ENCODE measurements at regions not wholly inside any gene's neighbourhood (a gene's known extent, or its start where the extent isn't known, plus 50 kb on each side); places are given as distances from the start of the nearest gene placed in this dataset.

DNA sequence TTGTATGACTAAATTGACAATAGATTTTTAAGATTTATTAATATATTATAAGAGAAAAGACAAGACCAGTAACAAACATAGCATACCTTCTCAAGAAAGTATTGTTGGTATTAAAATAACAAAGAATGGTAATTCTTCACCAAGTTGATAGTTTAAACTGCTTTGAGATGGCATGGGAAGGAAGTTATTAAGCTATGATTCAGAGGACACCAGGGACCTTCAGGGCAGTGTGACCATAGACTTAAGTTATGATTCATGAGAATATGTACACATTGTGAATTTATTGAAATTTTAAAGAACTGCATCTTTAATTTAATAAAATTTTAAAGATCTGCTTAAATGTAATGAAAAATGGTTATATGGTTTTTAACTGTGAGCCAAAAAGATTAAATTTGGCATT, 205.7 kb downstream of the DSEL start:
- H3K4me1 ChIP-seq = no peaks in the 10 kb centered on the region
- TF ChIP-seq, protein P1, sequence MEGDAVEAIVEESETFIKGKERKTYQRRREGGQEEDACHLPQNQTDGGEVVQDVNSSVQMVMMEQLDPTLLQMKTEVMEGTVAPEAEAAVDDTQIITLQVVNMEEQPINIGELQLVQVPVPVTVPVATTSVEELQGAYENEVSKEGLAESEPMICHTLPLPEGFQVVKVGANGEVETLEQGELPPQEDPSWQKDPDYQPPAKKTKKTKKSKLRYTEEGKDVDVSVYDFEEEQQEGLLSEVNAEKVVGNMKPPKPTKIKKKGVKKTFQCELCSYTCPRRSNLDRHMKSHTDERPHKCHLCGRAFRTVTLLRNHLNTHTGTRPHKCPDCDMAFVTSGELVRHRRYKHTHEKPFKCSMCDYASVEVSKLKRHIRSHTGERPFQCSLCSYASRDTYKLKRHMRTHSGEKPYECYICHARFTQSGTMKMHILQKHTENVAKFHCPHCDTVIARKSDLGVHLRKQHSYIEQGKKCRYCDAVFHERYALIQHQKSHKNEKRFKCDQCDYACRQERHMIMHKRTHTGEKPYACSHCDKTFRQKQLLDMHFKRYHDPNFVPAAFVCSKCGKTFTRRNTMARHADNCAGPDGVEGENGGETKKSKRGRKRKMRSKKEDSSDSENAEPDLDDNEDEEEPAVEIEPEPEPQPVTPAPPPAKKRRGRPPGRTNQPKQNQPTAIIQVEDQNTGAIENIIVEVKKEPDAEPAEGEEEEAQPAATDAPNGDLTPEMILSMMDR (IDR thresholded peaks at IDR 0.05) = no peak
- H3K27me3 ChIP-seq = no peaks in the 10 kb centered on the region
- no peaks in the 10 kb centered on the region for H3K9me3 ChIP-seq
- H3K27ac ChIP-seq = no peak overlapping the region
- intact Hi-C loops (cut with DNase I) = no loop called here
- DNase-seq (no peak), ATAC-seq (no peak)
- no peak overlapping the region for H3K4me3 ChIP-seq
- H3K36me3 ChIP-seq = no peaks in the 10 kb centered on the region

DNA sequence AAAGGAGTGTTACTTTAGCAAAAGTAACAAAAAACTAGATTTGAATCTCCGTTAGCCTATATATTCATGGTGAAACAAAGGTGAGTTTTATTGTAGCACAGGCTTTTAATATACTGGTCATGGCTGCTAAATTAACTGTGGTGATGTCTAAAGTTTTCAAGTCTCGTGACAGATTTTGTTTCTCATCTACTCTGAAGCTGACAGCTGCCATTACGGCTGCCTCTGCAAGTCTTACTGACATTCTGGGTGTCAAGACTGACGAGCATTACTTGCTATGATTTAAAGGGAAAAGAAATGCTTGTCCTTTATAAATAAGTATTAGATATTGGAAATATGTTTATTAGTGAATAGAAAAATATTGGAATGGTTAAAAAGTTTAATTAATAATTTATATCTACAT, 207.7 kb downstream of the DSEL start:
- Histone ChIP-seq H3K9me3 (no peaks in the 10 kb centered on the region), H3K27ac (no peak overlapping the region), H3K4me1 (no peaks in the 10 kb centered on the region), H3K27me3 (no peaks in the 10 kb centered on the region), H3K4me3 (no peak overlapping the region), H3K36me3 (no peaks in the 10 kb centered on the region)
- no peak for ATAC-seq
- intact Hi-C loops (cut with DNase I) = no loop called here
- DNase-seq = no peak
- TF ChIP-seq, protein P1 (IDR thresholded peaks at IDR 0.05) = no peak

DNA sequence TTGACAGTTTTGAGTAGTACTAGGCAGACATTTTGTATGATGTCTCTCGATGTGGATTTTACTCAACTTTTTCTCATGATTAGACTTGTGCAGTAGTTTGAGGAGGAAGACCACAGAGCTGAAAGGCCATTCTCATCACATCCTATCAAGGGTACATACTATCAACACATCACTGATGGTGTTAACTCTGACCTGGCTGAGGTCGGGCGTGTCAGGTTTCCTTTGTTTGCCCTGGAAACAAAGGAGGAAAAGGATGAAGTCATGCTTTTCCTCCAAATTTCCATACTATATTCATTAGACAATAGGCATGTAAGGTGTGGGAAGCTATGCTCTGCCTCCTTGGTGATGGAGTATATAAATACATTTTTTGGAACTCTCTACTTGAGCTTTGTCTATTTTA, 211.1 kb downstream of the DSEL start:
- H3K27ac ChIP-seq = no peak overlapping the region
- no peaks in the 10 kb centered on the region for H3K4me1 ChIP-seq
- no peaks in the 10 kb centered on the region for H3K27me3 ChIP-seq
- ATAC-seq = no peak
- TF ChIP-seq, protein P1 (IDR thresholded peaks at IDR 0.05) = no peak
- no peak for DNase-seq
- no peak overlapping the region for H3K4me3 ChIP-seq
- intact Hi-C loops (cut with DNase I) = no loop called here
- no peaks in the 10 kb centered on the region for H3K9me3 ChIP-seq
- H3K36me3 ChIP-seq = no peaks in the 10 kb centered on the region

DNA sequence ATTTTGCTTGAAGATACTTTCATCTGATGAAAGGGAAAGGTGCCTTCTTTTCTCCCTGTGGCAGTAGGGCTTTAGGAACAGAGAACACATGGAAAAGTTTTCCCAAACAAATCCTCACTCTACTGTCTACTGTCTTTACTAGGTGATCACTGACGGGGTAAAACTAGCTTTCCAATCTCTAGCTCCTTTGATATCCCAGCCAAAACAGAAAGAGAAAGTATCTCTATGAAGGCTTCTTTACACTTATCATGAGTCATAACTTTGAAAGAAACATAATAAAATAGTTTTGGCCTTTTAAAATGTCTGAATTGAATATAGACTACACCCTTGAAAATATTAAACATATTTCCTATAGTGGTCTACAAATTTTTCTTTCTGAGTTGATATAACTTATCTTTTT, 214.5 kb downstream of the DSEL start:
- intact Hi-C loops (cut with DNase I) = no loop called here
- H3K36me3 ChIP-seq = no peaks in the 10 kb centered on the region
- H3K27ac ChIP-seq = no peak overlapping the region
- TF ChIP-seq, protein P1 (IDR thresholded peaks at IDR 0.05) = no peak
- H3K4me3 ChIP-seq = no peak overlapping the region
- DNase-seq (no peak), ATAC-seq (no peak)
- no peaks in the 10 kb centered on the region for H3K4me1 ChIP-seq
- H3K27me3 ChIP-seq = no peaks in the 10 kb centered on the region
- H3K9me3 ChIP-seq = no peaks in the 10 kb centered on the region

DNA sequence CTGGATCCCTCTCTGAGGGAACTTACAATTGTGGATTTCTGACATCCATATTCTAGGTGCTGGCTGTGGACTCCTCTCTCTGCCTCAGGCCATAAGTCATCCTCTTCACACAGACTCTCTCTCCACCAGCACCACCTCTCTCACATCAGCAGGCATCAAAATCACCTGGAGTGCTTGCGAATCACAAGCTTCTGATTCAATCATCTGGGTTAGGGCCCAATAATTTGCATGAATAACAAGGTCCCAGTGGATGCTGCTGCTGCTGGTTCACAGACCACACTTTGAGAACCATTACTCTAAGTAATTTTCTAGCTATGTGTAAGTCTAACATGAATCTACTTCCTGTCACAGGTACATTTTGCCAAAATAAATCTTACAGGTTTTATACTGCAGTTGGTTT, 214.9 kb downstream of the DSEL start:
- Histone ChIP-seq H3K4me1 (no peaks in the 10 kb centered on the region), H3K9me3 (no peaks in the 10 kb centered on the region), H3K27ac (no peak overlapping the region), H3K36me3 (no peaks in the 10 kb centered on the region), H3K27me3 (no peaks in the 10 kb centered on the region), H3K4me3 (no peak overlapping the region)
- ATAC-seq (no peak), DNase-seq (no peak)
- TF ChIP-seq, protein P1 (IDR thresholded peaks at IDR 0.05) = no peak
- intact Hi-C loops (cut with DNase I) = no loop called here

DNA sequence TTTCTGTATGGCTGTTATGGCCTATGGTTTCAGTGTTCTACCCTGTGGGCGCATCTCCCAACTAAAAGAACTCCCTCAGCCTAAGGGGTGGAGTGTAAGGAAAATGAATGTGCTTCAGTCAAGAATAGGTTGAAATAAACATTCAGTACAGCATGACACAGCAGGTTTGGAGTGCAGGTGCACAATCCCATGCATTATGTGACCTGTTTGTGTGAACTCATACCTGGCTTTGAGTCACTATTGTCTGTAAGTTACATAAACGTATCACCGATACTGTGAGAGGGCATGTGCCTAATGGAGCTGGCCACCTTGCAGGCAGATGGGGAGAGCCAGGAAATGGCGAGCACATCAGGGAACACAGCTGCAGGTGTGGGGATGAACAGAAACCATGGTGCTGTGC, 216.0 kb downstream of the DSEL start:
- ATAC-seq (no peak), DNase-seq (no peak)
- Histone ChIP-seq H3K27ac (no peak overlapping the region), H3K27me3 (no peaks in the 10 kb centered on the region), H3K4me1 (no peaks in the 10 kb centered on the region), H3K9me3 (no peaks in the 10 kb centered on the region), H3K36me3 (no peaks in the 10 kb centered on the region), H3K4me3 (no peak overlapping the region)
- intact Hi-C loops (cut with DNase I) = no loop called here
- TF ChIP-seq, protein P1 (IDR thresholded peaks at IDR 0.05) = no peak

All from upper lobe of right lung (tissue), 1 donor.